GM23338 (cell line): ENCODE measurements at regions not wholly inside any gene's neighbourhood (a gene's known extent, or its start where the extent isn't known, plus 50 kb on each side); places are given as distances from the start of the nearest gene placed in this dataset.

Experiments used
- ATAC-seq: fragments of 200-7000 bp; cut with Tn5 transposase; 3 replicates; pipeline ENCODE4 v1.9.1; 2020
- DNase-seq: peaks from one replicate; pipeline ENCODE4 v3.0.0-alpha.2; 2015; ENCODE audit warnings: low spot score
- H2AFZ ChIP-seq: fragments of 200-600 bp; sonication (generic); 2 replicates; pipeline ENCODE4 v1.8.0; 2016; ENCODE audit warnings: antibody characterized with exemption, mild to moderate bottlenecking, moderate library complexity
- H3F3A ChIP-seq: fragments of 200-600 bp; sonication (generic); replicated peaks from 2 replicates; pipeline ENCODE4 v1.8.0; 2017; ENCODE audit warnings: antibody characterized with exemption, mixed run types, low read depth
- H3K27ac ChIP-seq: fragments of 200-600 bp; sonication (generic); 2 replicates; pipeline ENCODE4 v1.6.1; 2016; ENCODE audit warnings: low read depth
- H3K27me3 ChIP-seq: fragments of 200-600 bp; sonication (generic); 2 replicates; pipeline ENCODE4 v1.8.0; 2016; ENCODE audit warnings: mild to moderate bottlenecking, mixed run types, moderate library complexity; ENCODE audit not compliant: insufficient read depth
- H3K36me3 ChIP-seq: fragments of 200-600 bp; sonication (generic); 2 replicates; pipeline ENCODE4 v1.8.0; 2016; ENCODE audit warnings: mild to moderate bottlenecking; ENCODE audit not compliant: insufficient read depth
- H3K4me1 ChIP-seq: fragments of 200-600 bp; sonication (generic); 2 replicates; pipeline ENCODE4 v1.8.0; 2016; ENCODE audit warnings: mild to moderate bottlenecking, moderate library complexity; ENCODE audit not compliant: insufficient read depth
- H3K4me2 ChIP-seq: fragments of 200-600 bp; sonication (generic); 2 replicates; pipeline ENCODE4 v1.7.1; 2017; ENCODE audit warnings: mixed run types
- H3K4me3 ChIP-seq: fragments of 200-600 bp; sonication (generic); 2 replicates; pipeline ENCODE4 v1.6.1; 2016; ENCODE audit warnings: mixed run types
- H3K79me2 ChIP-seq: fragments of 200-600 bp; sonication (generic); replicated peaks from 2 replicates; pipeline ENCODE4 v1.8.0; 2017; ENCODE audit warnings: mild to moderate bottlenecking; ENCODE audit not compliant: insufficient read depth
- H3K9me2 ChIP-seq: fragments of 200-600 bp; sonication (generic); 2 replicates; pipeline ENCODE4 v1.8.0; 2017; ENCODE audit not compliant: insufficient read depth
- H4K20me1 ChIP-seq: fragments of 200-600 bp; sonication (generic); replicated peaks from 2 replicates; pipeline ENCODE4 v1.8.0; 2017; ENCODE audit warnings: mild to moderate bottlenecking; ENCODE audit not compliant: insufficient read depth
- H3K27ac Mint-ChIP-seq: 2 replicates; pipeline ENCODE4 v1.8.0; 2020; ENCODE audit warnings: inconsistent platforms, mild to moderate bottlenecking, moderate library complexity, mixed read lengths
- H3K27me3 Mint-ChIP-seq: 3 replicates; pipeline ENCODE4 v1.8.0; 2022; ENCODE audit warnings: low read depth, mild to moderate bottlenecking, moderate library complexity, mixed read lengths, inconsistent platforms; ENCODE audit not compliant: insufficient read depth, poor library complexity
- H3K36me3 Mint-ChIP-seq: 3 replicates; pipeline ENCODE4 v1.8.0; 2021; ENCODE audit warnings: low read depth, mild to moderate bottlenecking, inconsistent platforms, moderate library complexity, mixed read lengths
- H3K4me1 Mint-ChIP-seq: 3 replicates; pipeline ENCODE4 v1.8.0; 2020; ENCODE audit warnings: mild to moderate bottlenecking, inconsistent platforms, mixed read lengths
- H3K4me3 Mint-ChIP-seq: 3 replicates; pipeline ENCODE4 v1.8.0; 2021; ENCODE audit warnings: moderate library complexity, mild to moderate bottlenecking, inconsistent platforms, mixed read lengths
- H3K9me3 Mint-ChIP-seq: 3 replicates; pipeline ENCODE4 v1.8.0; 2020; ENCODE audit warnings: moderate library complexity, mild to moderate bottlenecking, inconsistent platforms, mixed read lengths
- CREB1 ChIP-seq: fragments of 250-450 bp; sonication (Bioruptor Pico); IDR thresholded peaks from 2 replicates; pipeline ENCODE4 v1.5.0; 2020; ENCODE audit warnings: low read depth, mild to moderate bottlenecking, moderate library complexity
- CTCF ChIP-seq, 2 experiments: fragments of 200-600 bp in 1 of 2; sonication (generic) in 1 of 2; conservative IDR thresholded peaks; 2 replicates each; pipeline versions ENCODE4 v1.5.1 to v1.6.1; 2016 to 2017; ENCODE audit warnings: antibody characterized with exemption in 2 of 2, low read depth in 2 of 2, mild to moderate bottlenecking in 2 of 2, moderate library complexity in 1 of 2
- ETS1 ChIP-seq: IDR thresholded peaks from 2 replicates; pipeline ENCODE4 v1.6.1; 2016; ENCODE audit warnings: antibody characterized with exemption
- EZH2 ChIP-seq: fragments of 200-600 bp; sonication (generic); IDR thresholded peaks from one replicate; pipeline ENCODE4 v1.8.0; 2017; ENCODE audit warnings: antibody characterized with exemption, mild to moderate bottlenecking, low read depth; ENCODE audit not compliant: unreplicated experiment
- EZH2phosphoT487 ChIP-seq: fragments of 200-600 bp; sonication (generic); IDR thresholded peaks from one replicate; pipeline ENCODE4 v1.8.1; 2018; ENCODE audit warnings: antibody characterized with exemption; ENCODE audit not compliant: unreplicated experiment
- JUNB ChIP-seq: IDR thresholded peaks from one replicate; pipeline ENCODE4 v1.6.1; 2016; ENCODE audit warnings: antibody characterized with exemption; ENCODE audit not compliant: unreplicated experiment
- NANOG ChIP-seq: IDR thresholded peaks from 2 replicates; pipeline ENCODE4 v1.6.1; 2016; ENCODE audit warnings: antibody characterized with exemption, borderline replicate concordance
- POLR2AphosphoS5 ChIP-seq: IDR thresholded peaks from 2 replicates; pipeline ENCODE4 v1.6.1; 2016; ENCODE audit warnings: antibody characterized with exemption, low read depth
- REST ChIP-seq: IDR thresholded peaks from one replicate; pipeline ENCODE4 v1.6.1; 2018; ENCODE audit warnings: antibody characterized with exemption; ENCODE audit not compliant: unreplicated experiment
- STAT1 ChIP-seq: IDR thresholded peaks from one replicate; pipeline ENCODE4 v1.6.1; 2016; ENCODE audit warnings: antibody characterized with exemption; ENCODE audit not compliant: unreplicated experiment
- ZNF114 ChIP-seq: fragments of 250-450 bp; sonication (Bioruptor Pico); IDR thresholded peaks from 2 replicates; pipeline ENCODE4 v1.5.0; 2020; ENCODE audit warnings: mild to moderate bottlenecking, moderate library complexity
- ZNF331 ChIP-seq: fragments of 250-450 bp; sonication (Bioruptor Pico); IDR thresholded peaks from 2 replicates; pipeline ENCODE4 v1.5.0; 2020; ENCODE audit warnings: low read depth, mild to moderate bottlenecking, moderate library complexity
- ZNF462 ChIP-seq: fragments of 250-450 bp; sonication (Bioruptor Pico); IDR thresholded peaks from 2 replicates; pipeline ENCODE4 v1.5.0; 2020; ENCODE audit warnings: mild to moderate bottlenecking, moderate library complexity

- H3K4me1 ChIP-seq = no peaks in the 10 kb centered on the region
- no peak overlapping the region for H3K27ac ChIP-seq
- H3K79me2 ChIP-seq = no peaks in the 10 kb centered on the region
- TF ChIP-seq JUNB (no peak), CREB1 (CRISPR knock-in tag) (no peak), NANOG (no peak), ZNF331 (no peak), ETS1 (no peak), EZH2 (no peak), POLR2AphosphoS5 (no peak), REST (no peak), ZNF462 (CRISPR knock-in tag) (no peak), ZNF114 (CRISPR knock-in tag) (no peak), STAT1 (no peak), CTCF (conservative IDR thresholded peaks at IDR 0.05; ENCODE audit: low read depth in 2 of 2) (no peak), EZH2phosphoT487 (no peak)
- no peaks in the 10 kb centered on the region for H3F3A ChIP-seq
- no peaks in the 10 kb centered on the region for H3K36me3 ChIP-seq
- no peaks in the 10 kb centered on the region for H3K27me3 ChIP-seq
- Mint-ChIP-seq H3K27ac (no peak overlapping the region), H3K4me1 (peaks cover 12% of the 10 kb centered on the region; the same call in 2 of the 3 replicates), H3K4me3 (no peak overlapping the region), H3K36me3 (peaks cover 4% of the 10 kb centered on the region; the same call in 1 of the 3 replicates), H3K9me3 (peaks cover 4% of the 10 kb centered on the region; the same call in 1 of the 3 replicates), H3K27me3 (peaks cover 26% of the 10 kb centered on the region)
- no peak overlapping the region for H3K4me2 ChIP-seq
- H3K9me2 ChIP-seq = peaks cover 4% of the 10 kb centered on the region; the same call in 1 of the 2 replicates
- DNase-seq (no peak), ATAC-seq (no peak)
- no peaks in the 10 kb centered on the region for H4K20me1 ChIP-seq
- no peak overlapping the region for H2AFZ ChIP-seq
- H3K4me3 ChIP-seq = no peak overlapping the region
These were observed 336.6 kb upstream of the MYT1L start for GRCh38 chr2:2667690-2668089.
